PC-3 (cell line): ENCODE measurements at regions not wholly inside any gene's neighbourhood (a gene's known extent, or its start where the extent isn't known, plus 50 kb on each side); places are given as distances from the start of the nearest gene placed in this dataset.

ENCODE experiments used
- ATAC-seq: fragments of 200-7000 bp; cut with Tn5 transposase; 2 replicates; pipeline ENCODE4 v1.9.1; 2020; ENCODE audit warnings: mild to moderate bottlenecking, moderate library complexity
- BruUV-seq: library from RNA; stranded (reverse); fragments of 400-500 nt; replicated peaks from 2 replicates; lab custom pipeline; 2021; lab: Mats Ljungman, UMichigan
- CTCF ChIA-PET: fragments of 300-600 bp; sonication (Branson Sonifier 250); formaldehyde crosslinking; loops from one replicate; lab custom pipeline; 2022; ENCODE audit warnings: antibody characterized with exemption; lab: Charles Lee
- POLR2A ChIA-PET: fragments of 300-600 bp; sonication (Branson Sonifier 250); formaldehyde crosslinking; loops from one replicate; lab custom pipeline; 2022; ENCODE audit warnings: antibody characterized with exemption; ENCODE audit not compliant: unreplicated experiment; lab: Charles Lee
- DNase-seq: peaks from one replicate; pipeline ENCODE4 v3.0.0-alpha.2; 2015
- H2AFZ ChIP-seq: fragments of 300-600 bp; sonication (generic); 2 replicates; pipeline ENCODE4 v1.6.0; 2016; ENCODE audit warnings: antibody characterized with exemption, low read length
- H3F3A ChIP-seq: fragments of 300-600 bp; sonication (generic); one replicate; pipeline ENCODE4 v1.6.0; 2017; ENCODE audit warnings: antibody characterized with exemption, low read length, control low read depth, mild to moderate bottlenecking; ENCODE audit not compliant: unreplicated experiment
- H3K27ac ChIP-seq: fragments of 300-600 bp; sonication (generic); 2 replicates; pipeline ENCODE4 v1.5.1; 2016; ENCODE audit warnings: mild to moderate bottlenecking, low read length
- H3K27me3 ChIP-seq: fragments of 300-600 bp; sonication (generic); 2 replicates; pipeline ENCODE4 v1.6.1; 2016; ENCODE audit warnings: low read length, mixed read lengths
- H3K36me3 ChIP-seq: fragments of 300-600 bp; sonication (generic); 2 replicates; pipeline ENCODE4 v1.6.1; 2016; ENCODE audit warnings: low read depth, mixed run types, low read length, mixed read lengths
- H3K4me1 ChIP-seq: fragments of 300-600 bp; sonication (generic); 2 replicates; pipeline ENCODE4 v1.5.1; 2016; ENCODE audit warnings: low read length; ENCODE audit not compliant: insufficient read depth
- H3K4me2 ChIP-seq: fragments of 300-600 bp; sonication (generic); 2 replicates; pipeline ENCODE4 v1.6.0; 2016; ENCODE audit warnings: low read length
- H3K4me3 ChIP-seq: fragments of 300-600 bp; sonication (generic); 2 replicates; pipeline ENCODE4 v1.5.1; 2016; ENCODE audit warnings: mild to moderate bottlenecking, low read length, mixed read lengths
- H3K79me2 ChIP-seq: fragments of 300-600 bp; sonication (generic); 2 replicates; pipeline ENCODE4 v1.6.1; 2017; ENCODE audit warnings: low read length, mixed read lengths
- H3K9ac ChIP-seq: fragments of 300-600 bp; sonication (generic); 2 replicates; pipeline ENCODE4 v1.6.0; 2016; ENCODE audit warnings: mild to moderate bottlenecking, low read length
- H3K9me2 ChIP-seq: fragments of 300-600 bp; sonication (generic); replicated peaks from 2 replicates; pipeline ENCODE4 v1.6.1; 2016; ENCODE audit warnings: mixed run types, low read length, mixed read lengths
- H3K9me3 ChIP-seq: fragments of 300-600 bp; sonication (generic); 2 replicates; pipeline ENCODE4 v1.6.1; 2016; ENCODE audit warnings: low read length, mixed read lengths
- H4K20me1 ChIP-seq: fragments of 300-600 bp; sonication (generic); 2 replicates; pipeline ENCODE4 v1.6.1; 2016; ENCODE audit warnings: low read length, mixed read lengths
- CTCF ChIP-seq: fragments of 300-600 bp; sonication (generic); conservative IDR thresholded peaks from 2 replicates; pipeline ENCODE4 v1.5.1; 2017; ENCODE audit warnings: antibody characterized with exemption, low read depth, mild to moderate bottlenecking, low read length
- EZH2 ChIP-seq: fragments of 300-600 bp; sonication (generic); IDR thresholded peaks from one replicate; pipeline ENCODE4 v1.6.1; 2017; ENCODE audit warnings: antibody characterized with exemption, mild to moderate bottlenecking, low read length; ENCODE audit not compliant: unreplicated experiment
- EZH2phosphoT487 ChIP-seq: fragments of 300-600 bp; sonication (generic); IDR thresholded peaks from 2 replicates; pipeline ENCODE4 v1.6.1; 2018; ENCODE audit warnings: mild to moderate bottlenecking, antibody characterized with exemption, low read length, borderline replicate concordance
- intact Hi-C: fragments of 100-400 bp; cut with micrococcal nuclease; formaldehyde crosslinking; loops from 2 replicates; pipeline ENCODE4 v1.9.0; 2023

- no peaks in the 10 kb centered on the region for H3K79me2 ChIP-seq
- no peak for ATAC-seq
- no TSS peak for BruUV-seq
These were observed 54.5 kb upstream of the HS3ST4 start for GRCh38 chr16:25637236-25637635.

GRCh38 chr16:25636662-25637061 is 55.1 kb upstream of the HS3ST4 start:
- ATAC-seq (no peak), DNase-seq (no peak)
- intact Hi-C loops: no loop called here
- TF ChIP-seq EZH2phosphoT487: no peak
- TF ChIP-seq CTCF: no peak
- no peak overlapping the region for H2AFZ ChIP-seq
- no peaks in the 10 kb centered on the region for H3K36me3 ChIP-seq
- H3K27me3 ChIP-seq: no peaks in the 10 kb centered on the region
- no peak overlapping the region for H3K4me2 ChIP-seq
- H3K9ac ChIP-seq: no peak overlapping the region
- H3K9me2 ChIP-seq: no peaks in the 10 kb centered on the region
- no peak overlapping the region for H3K4me3 ChIP-seq
- ChIA-PET POLR2A (no interaction called here), CTCF (no interaction called here)
- BruUV-seq: no TSS peak
- H3K79me2 ChIP-seq: no peaks in the 10 kb centered on the region
- no peak overlapping the region for H3K27ac ChIP-seq
- H3K9me3 ChIP-seq: no peaks in the 10 kb centered on the region
- H3F3A ChIP-seq: no peaks in the 10 kb centered on the region
- H4K20me1 ChIP-seq: no peaks in the 10 kb centered on the region
- H3K4me1 ChIP-seq: no peaks in the 10 kb centered on the region

More at GRCh38 chr16:25637236-25637635, 54.5 kb upstream of the HS3ST4 start:
- CTCF ChIA-PET: no interaction called here
- H3F3A ChIP-seq: no peaks in the 10 kb centered on the region
- H3K27ac ChIP-seq: no peak overlapping the region
- POLR2A ChIA-PET: no interaction called here
- no peaks in the 10 kb centered on the region for H3K4me1 ChIP-seq
- TF ChIP-seq EZH2phosphoT487: no peak
- no peak for TF ChIP-seq EZH2
- TF ChIP-seq CTCF: no peak
- H3K27me3 ChIP-seq: no peaks in the 10 kb centered on the region
- H3K9me2 ChIP-seq: no peaks in the 10 kb centered on the region
- H3K9ac ChIP-seq: no peak overlapping the region
- H3K4me2 ChIP-seq: no peak overlapping the region
- no peaks in the 10 kb centered on the region for H3K9me3 ChIP-seq
- intact Hi-C loops: no loop called here
- no peaks in the 10 kb centered on the region for H3K36me3 ChIP-seq
- no peak for DNase-seq
- no peaks in the 10 kb centered on the region for H4K20me1 ChIP-seq
- no peak overlapping the region for H3K4me3 ChIP-seq
- H2AFZ ChIP-seq: no peak overlapping the region

- DNase-seq (no peak), ATAC-seq (no peak)
- intact Hi-C loops: no loop called here
These were observed 56.3 kb upstream of the HS3ST4 start for GRCh38 chr16:25635454-25635853.

More at GRCh38 chr16:25635454-25635853, 56.3 kb upstream of the HS3ST4 start:
- no TSS peak for BruUV-seq
- H2AFZ ChIP-seq: no peak overlapping the region
- CTCF ChIA-PET: no interaction called here
- H3K79me2 ChIP-seq: no peaks in the 10 kb centered on the region
- H3K9ac ChIP-seq: no peak overlapping the region
- no peak overlapping the region for H3K4me2 ChIP-seq
- H3F3A ChIP-seq: no peaks in the 10 kb centered on the region
- H3K27me3 ChIP-seq: no peaks in the 10 kb centered on the region
- H3K36me3 ChIP-seq: no peaks in the 10 kb centered on the region
- no peak for TF ChIP-seq EZH2phosphoT487
- TF ChIP-seq CTCF: no peak
- no peak for TF ChIP-seq EZH2
- no peak overlapping the region for H3K27ac ChIP-seq
- H3K9me3 ChIP-seq: no peaks in the 10 kb centered on the region
- POLR2A ChIA-PET: no interaction called here
- no peaks in the 10 kb centered on the region for H3K9me2 ChIP-seq
- H3K4me3 ChIP-seq: no peak overlapping the region
- no peaks in the 10 kb centered on the region for H3K4me1 ChIP-seq
- no peaks in the 10 kb centered on the region for H4K20me1 ChIP-seq
